Stimulated activated CD4-positive, alpha-beta T cell treated with anti-CD3 and anti-CD28 coated beads, TNF-alpha, amount 100 ng/mL, for 24 hours (primary cell): ENCODE measurements at regions not wholly inside any gene's neighbourhood (a gene's known extent, or its start where the extent isn't known, plus 50 kb on each side); places are given as distances from the start of the nearest gene placed in this dataset.

ENCODE experiments used
- DNase-seq, 3 experiments: peaks; one replicate each; pipeline ENCODE4 v3.0.0-alpha.2; 2020; ENCODE audit warnings: low read depth in 3 of 3

DNA sequence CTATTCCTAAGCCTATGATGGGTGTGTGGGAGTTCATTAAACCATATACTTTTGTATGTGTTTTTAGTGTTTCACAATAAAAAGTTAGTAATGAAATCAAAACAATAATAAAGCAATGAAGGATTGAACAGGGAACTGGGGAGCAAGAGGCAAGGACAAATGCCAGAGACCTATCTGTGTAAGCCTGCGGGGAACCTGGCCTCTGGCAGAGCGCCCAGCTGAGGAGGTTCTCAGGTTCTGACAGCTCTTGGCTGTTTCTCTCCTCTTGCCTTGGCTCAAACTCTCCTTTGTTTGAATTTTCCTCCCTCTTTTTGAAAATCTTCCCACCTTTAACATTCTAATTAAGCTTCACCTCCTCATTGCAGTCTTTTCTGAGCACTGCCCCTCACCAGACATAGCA lies 200.0 kb upstream of the NCKAP5 start:
- DNase-seq = no peak

DNA sequence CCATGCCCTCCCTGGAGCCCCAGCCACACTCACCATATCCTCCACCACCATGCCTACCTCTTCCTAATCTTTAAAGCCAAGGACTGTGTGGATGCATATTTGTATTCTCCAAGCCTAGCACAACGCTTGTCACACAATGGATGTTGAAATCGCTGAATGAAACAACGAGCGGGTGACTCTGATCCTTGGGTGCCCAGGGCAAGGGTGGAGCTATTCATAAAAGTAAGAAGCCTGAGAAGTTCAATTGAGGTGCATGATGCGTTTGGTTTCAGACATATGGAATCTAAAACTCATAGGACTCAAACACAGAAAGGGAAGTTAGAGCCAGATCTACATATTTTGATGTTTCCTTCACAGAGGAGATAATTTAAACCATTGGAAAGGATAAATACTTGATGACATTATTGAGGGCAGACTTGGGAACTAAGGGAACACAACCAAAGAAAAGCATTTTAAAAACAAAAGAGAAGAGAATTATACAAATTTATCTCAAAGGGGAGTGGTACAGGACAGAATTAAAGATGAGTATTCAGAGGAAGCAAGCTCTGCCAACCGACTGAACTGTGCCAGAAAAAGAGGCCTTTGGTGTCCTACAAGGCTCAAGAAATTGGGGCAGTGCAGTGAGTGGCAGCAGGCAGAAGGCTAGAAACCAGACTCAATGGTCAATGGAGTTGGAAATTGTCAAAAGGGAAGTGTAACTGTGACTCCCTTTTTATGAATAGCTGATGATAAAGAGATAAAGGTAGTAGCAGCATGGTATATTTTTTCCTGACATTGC lies 200.6 kb upstream of the NCKAP5 start:
- DNase-seq = no peak

DNA sequence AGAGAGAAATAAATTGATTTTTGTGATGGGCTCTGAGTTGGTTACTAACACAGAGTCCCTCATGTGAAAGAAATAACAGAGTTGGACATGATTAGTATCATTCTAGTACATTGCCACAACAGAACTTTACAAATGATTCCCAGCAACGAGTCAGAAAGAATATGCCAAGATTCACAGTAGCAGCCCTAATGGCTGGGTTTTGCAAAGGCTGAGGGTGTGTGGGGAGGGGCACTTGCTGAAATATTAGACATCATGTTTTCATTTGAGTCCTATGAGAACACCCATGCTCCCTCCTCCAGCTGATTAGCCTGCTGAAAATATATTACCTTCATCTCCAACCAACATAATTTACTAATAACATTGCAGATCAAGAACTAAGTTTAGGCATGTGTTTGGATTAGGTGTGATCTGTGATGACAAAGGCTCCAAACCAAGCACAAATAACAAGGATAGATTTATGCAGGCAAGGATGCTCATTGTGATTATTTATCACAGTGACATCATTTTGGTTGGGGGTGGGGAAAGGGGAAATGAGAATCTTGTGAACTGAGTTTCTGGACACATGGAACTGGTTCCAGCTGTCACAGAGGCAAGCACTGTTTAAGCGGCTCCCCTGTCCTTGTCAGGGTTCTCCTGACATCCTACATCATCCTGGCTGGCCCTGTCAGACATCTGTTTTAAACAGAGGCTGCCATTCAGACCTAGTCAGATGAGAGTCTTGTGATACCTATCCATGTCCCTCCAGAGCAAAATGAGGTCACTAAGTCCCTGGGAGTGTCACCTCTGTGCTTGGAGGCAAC lies 205.8 kb upstream of the NCKAP5 start:
- DNase-seq = no peak

DNA sequence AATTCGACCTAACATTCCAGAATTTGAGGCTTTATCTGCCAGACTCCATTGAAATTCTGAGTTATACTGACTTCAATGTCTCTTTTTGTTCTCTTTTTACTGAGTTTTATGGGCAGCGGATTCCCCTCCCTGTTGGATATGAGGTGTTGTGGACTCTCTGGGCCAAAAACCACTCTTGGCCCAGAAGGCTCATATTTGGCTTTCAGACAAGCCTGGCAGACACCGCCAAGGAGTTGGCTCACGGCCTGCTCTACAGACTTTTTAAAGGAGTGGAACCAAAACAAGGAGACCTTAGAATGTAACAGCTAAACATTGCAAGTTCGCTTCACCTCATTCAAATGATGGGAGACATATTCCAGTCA lies 206.4 kb upstream of the NCKAP5 start:
- no peak for DNase-seq

DNA sequence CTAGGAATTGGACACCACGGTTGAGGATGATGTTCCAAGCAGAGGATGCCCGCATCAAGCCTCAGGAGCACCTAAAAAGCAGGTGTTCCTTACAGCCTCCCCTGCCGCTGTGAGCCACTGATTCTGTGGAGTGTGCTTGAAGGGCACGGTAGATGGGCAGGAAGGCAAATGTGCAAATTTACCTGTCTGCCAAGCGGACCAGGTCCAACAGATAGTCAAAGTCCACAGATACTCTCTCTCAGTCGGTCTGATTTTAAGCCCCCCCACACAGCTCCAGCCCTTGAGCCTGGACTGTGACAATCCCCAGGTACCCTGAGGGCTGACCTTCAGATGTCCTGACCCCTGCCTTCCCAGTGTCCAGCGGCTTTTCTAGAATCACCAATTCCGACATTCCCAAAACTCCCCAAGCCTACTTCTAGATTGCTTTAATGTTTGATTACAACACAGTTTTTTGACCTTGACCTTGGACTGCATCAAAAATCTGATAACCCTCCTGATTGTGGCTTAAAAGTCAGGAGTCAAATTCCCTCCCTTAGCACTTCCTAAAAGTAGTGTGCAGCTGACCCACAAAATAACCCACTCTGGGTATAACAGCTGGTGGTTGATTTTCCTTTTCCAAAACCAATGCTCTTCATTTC lies 208.8 kb upstream of the NCKAP5 start:
- no peak for DNase-seq

DNA sequence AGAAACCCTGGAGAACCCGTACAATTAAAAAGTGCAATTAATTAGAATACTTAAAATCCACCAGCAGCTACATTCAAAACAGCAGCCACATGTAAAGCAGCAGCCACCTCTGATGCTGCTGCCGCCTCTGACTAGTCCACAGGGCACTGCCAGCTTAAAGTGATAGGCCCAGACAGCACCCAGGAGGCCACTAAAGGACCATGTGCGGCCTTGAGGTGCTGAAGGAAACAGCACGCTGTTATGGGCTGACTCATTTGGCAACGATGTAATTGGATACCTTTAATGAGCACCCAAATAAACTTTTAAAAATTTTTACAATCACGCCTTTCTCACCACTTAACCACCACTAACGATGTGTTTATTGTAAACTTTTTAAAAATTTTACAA lies 209.3 kb upstream of the NCKAP5 start:
- DNase-seq = no peak

DNA sequence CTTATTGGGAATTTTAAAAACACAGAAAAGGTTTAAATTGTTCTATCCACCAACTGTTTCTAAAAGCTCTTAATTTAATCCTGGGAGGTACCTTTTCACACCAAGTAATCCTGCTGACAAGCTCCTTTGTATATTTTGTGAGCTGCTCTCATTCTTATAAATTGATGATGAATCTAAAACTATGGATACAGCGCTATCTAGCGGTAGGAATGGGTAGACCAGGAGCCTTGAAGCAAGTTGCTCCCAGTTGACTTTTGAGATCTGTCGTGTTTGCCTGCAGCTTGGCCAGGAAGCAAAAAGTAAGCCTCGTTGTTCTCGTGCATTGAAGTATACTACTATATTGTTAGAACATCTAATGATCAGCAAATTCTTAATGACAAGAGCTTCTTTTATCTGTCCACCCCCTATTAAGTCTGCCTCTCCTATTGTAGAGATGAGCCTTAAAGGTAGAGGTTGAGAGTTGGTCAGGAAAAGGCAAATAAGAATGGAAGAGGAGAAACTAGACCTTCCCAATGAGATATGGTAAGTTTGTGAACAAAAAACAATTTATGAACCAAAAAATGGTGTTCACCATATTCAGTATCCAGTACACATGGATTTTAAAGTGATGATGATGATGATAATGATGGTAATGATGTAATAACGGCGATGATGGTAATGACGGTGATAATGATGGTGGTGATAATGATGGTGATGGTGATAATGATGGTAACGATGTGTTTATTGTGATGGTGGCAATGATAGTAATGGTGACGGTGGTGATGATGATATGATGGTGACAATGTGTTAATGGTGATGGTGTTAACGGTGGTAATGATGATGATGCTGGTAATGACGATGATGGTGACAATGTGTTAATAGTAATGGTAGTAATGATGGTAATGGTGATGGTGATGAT lies 212.1 kb upstream of the NCKAP5 start:
- no peak for DNase-seq

DNA sequence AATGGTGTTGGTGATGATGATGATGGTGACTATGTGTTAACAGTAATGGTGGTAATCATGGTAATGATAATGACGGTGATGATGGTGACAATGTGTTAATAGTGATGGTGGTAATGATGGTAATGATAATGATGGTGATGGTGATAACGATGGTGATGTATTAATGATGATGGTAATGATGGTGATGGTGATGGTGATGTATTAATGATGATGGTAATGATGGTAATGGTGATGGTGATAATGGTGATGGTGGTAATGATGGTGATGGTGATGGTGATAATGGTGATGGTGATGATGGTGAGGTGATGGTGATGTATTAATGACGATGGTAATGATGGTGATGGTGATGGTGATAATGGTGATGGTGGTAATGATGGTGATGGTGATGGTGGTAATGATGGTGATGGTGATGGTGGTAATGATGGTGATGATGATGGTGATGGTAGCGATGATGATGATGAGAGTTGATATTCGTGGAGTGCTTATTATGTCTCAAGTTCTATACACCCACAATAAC lies 212.8 kb upstream of the NCKAP5 start:
- no peak for DNase-seq

DNA sequence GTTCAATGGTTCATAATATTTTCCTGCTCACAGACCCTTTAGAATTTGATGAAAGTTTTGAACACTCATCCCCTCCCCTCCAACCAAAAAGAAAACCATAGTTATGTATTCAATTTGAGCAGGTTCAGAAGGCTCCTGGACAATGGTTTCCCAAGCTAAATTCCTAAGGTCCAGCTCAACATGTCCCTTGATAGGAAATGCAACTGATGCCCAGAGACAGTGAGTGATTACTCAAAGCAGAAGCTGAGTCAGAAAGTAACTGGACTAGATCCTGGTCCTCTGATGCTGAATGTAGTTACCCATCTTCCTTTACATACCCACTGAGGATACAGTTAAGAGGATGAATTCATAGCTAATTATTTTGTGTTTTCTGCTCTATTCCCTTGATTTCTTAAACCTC lies 218.9 kb upstream of the NCKAP5 start:
- DNase-seq = no peak

DNA sequence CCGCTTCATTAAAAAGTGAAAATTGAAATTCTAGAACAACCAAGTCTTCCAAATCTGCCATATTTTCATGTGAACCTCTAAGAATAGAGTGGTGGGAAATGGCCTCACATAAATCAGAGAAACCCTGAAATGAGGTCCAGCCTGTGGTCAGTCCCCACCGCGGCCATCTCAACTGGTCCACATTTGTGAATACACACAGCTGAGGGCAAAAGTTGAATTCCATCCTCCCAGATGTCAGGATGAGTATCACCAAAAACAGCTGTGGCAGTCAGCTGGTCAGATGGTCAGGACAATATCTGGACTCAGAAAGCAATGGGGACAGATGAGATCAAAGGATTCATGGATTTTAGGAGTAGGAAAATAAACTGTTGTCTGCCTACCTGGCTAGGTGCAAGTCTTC lies 219.4 kb upstream of the NCKAP5 start:
- DNase-seq = no peak

DNA sequence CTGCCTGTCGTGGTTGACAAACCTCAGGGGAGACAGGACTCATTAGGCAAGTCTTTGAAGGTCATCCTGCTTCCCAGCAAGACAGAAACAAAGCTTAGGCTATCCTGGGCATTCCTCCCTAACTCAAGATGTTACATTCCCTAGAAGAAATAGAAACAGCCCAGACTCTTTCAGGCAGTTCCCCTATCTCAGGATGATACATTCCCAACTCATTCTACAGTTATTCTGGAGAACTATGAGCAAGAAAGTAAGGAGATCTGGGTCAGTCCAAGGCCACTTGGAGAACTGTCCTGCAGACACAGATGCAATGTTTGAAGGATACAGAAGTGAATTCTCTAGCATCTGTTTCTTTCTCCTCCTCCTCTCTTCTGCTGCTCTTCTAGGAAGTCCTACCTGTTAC lies 220.1 kb upstream of the NCKAP5 start:
- DNase-seq = no peak

DNA sequence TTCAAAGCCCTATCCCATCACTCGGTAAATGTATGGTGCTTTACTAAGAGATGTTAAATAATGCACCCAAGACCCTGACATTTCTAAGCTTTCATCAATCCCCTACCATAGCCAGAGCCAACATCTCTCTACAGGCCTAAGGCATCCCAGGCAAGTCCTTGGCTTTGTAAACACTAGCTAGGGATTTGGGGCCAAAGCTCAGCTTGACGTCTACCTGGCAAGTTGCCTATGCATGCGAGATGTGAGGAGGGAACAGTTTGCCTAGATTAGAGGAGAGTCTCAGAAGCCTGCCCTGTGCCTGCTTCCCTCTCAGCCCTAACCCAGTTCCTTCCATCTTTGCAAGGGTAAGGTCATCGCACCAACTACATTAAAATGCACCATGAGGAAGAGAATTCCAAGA lies 221.5 kb upstream of the NCKAP5 start:
- DNase-seq = no peak

DNA sequence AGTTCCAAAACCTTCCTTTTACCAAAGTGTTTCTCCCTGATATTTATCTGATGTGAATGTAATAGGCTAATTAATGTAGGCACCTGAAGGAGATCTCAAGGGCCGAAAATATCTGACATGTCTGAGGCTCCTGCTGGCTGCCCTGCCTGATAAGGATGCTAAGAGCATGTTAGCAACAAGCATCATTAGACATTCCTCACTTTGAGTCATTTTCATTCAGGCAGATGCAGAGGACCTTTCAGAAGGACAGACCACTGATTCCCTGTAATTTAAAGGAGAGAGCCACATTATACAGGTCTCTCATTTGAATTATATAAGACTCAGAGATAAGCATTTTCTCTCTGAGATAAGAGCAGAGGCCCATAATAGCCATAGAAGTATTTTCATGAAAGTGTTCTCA lies 222.4 kb upstream of the NCKAP5 start:
- DNase-seq = no peak

DNA sequence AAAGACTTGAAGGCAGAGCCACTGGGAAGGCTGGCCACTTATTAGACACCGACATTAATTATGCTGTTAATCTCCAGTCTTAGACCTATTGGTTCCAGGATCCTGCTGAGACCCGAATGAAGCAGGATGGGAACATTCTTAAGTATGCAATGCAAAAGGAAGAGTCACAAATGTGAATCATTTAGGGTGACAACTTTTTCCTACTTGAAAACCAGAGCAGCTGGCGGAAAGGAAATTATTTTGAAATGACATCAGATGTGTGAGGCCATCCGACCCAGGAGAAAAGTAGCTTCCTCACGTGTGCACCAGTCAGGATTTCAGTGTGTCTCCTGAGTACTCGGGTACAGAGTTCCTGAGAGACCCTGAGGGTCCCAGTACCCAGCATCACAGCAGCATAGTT lies 222.9 kb upstream of the NCKAP5 start:
- no peak for DNase-seq

DNA sequence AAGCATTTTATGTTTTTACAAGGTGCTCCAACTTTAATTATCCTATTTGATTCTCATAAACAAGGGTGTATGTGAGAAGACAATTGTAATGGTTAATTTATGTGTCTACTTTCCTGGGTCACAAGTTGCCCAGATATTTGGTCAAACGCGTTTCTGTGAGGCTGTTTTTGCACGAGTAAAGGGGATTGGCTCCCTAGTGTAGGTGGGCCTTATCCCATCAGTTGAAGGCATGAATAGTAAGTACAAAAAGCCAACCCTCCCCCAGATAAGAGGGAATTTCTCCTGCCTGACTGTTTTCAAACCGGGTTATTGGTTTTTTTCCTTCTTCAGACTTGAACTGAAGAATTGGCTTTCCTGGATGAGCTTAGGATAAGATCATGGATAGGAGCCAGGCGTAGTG lies 224.0 kb upstream of the NCKAP5 start:
- no peak for DNase-seq

DNA sequence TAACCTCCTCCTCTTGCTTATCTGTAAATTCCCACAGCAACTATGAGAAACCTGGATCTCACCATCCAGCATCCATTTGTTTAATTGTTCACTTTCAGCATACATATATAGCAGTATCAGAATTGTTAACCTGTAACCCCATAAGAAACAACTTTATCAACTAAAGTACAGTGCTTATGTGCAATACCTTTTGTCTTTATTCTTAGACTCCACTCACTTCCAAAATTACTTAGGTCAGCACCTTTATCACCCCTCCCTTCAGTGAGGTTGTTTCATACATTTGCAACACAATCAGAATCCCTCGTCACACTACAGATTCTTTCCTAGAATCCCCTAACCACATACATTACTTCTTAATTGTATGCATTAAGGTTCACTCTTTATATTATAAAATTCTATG lies 225.9 kb upstream of the NCKAP5 start:
- DNase-seq = no peak

DNA sequence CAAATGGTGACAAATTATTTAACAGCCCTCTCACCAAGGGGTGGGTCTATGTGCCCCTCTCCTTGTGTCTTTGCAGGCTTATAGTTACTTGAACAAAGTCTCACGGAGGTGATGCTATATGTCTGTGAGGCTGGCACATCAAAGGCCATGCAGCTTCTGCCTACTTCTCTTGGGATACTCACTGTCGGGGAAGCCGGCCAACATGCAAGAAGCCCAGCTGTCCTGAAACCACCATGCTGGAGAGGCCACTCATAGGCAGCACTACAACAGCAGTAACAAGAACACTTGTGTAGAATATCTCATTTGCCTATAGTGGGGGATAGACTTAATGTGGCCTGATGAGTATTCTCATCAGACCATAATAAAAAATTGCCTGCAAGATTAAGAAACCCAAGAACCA lies 233.7 kb upstream of the NCKAP5 start:
- DNase-seq = no peak

DNA sequence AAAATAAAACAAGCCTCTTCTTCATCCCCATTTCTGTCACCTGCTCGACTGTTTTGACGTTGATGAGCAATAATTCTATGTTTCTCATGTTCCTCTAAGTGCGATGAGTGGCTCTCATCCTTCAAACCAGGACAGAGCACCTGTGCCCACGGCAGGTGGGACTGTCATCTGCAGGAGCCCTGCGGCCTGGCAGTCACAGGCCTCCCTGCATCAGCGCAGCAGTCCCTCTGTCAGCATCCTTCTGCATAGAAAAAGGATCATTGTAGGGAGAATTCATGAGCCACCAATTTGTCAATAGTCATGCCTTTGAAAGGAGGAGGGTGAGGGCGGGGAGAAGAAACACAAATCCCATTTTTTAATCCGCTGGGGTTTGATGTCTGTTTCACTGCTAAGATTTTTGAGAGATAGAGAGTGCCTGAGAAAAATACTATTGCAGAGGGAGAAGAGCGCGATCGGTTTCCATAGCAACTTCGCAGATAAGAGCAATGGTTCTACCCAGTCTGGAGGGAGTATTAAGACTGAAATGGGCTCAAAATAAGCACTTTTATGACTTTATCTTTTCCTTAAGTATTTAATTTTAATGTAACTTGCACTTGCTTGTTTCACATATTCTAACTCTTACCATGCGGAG lies 234.3 kb upstream of the NCKAP5 start:
- no peak for DNase-seq

DNA sequence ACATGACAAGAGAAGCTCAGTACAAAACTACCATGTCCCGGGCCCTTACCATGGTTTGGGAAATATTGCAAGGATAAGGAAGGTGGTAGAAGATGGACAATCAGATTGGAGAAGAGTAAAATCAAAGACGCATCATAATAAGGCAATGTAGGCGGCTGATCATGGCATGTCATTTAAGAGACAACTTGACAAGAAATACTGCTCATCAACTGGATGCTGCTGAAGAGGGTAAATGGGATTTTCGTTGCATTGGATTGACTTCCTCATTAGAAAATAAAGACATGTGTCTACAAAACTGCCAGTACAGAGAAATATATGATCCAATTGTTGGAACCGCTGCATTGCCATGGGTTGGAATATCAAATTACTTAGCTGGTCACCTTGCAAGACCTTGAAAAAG lies 238.3 kb upstream of the NCKAP5 start:
- no peak for DNase-seq

DNA sequence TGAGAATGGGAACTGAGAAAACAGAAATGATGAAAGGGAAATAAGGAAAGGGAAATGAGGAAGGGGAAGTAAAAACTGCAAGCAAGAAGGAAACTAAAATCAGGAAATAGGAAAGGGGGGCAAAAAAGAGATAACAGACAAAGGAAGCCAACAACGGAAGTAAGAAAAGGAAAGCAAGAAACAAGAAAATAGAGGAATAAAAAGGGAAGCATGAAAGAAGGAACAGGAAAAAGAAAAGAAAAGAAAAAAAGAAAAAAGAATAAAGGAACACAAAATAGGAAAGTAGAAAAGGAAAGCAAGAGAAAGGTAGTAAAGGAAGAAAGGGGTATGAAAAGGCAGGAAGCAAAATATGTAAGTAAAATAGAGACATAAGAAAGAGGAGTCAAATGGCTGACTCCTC lies 241.2 kb upstream of the NCKAP5 start:
- no peak for DNase-seq

DNA sequence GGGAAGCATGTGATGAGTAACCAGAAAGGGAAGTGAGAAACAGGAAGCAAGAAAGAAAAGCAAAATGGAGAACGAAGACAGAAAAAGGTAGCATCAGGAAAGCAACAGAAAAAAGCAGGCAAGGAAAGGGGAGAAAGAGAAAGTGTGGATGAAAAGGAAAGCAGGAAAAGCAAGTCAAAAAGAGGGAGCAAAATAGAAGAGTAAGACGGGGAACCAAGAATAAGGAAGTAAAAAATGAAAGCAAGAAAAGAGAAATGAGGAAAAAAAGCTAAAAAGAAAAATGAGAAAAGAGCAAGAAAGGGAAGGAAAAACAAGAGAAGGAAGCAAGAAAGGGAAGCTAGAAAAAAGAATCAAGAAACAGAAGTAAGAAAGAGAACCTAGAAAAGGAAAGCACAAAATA lies 242.3 kb upstream of the NCKAP5 start:
- no peak for DNase-seq
